ENCODE measurements at regions not wholly inside any gene's neighbourhood (a gene's known extent, or its start where the extent isn't known, plus 50 kb on each side); places are given as distances from the start of the nearest gene placed in this dataset.

- no peak overlapping the region for H3K27ac ChIP-seq
These were observed 313.3 kb downstream of the LMO4 start for GRCh38 chr1:87641996-87642395.

GRCh38 chr1:87642581-87643221 is 314.0 kb downstream of the LMO4 start:
- no peak for TF ChIP-seq CTCF (conservative IDR thresholded peaks at IDR 0.05)
- H3K27ac ChIP-seq, result no peak overlapping the region

More at GRCh38 chr1:87641996-87642395, 313.3 kb downstream of the LMO4 start:
- TF ChIP-seq CTCF (conservative IDR thresholded peaks at IDR 0.05), result no peak

GRCh38 chr1:87644033-87644578 is 315.4 kb downstream of the LMO4 start:
- TF ChIP-seq CTCF (conservative IDR thresholded peaks at IDR 0.05), result no peak
- no peak overlapping the region for H3K27ac ChIP-seq

- TF ChIP-seq CTCF (conservative IDR thresholded peaks at IDR 0.05), result no peak
- no peak overlapping the region for H3K27ac ChIP-seq
These were observed 316.0 kb downstream of the LMO4 start for GRCh38 chr1:87644579-87645190.

- TF ChIP-seq CTCF (conservative IDR thresholded peaks at IDR 0.05), result no peak
- no peak overlapping the region for H3K27ac ChIP-seq
These were observed 318.9 kb downstream of the LMO4 start for GRCh38 chr1:87647430-87648177.

GRCh38 chr1:87648323-87649119 is 319.8 kb downstream of the LMO4 start:
- H3K27ac ChIP-seq, result no peak overlapping the region
- no peak for TF ChIP-seq CTCF (conservative IDR thresholded peaks at IDR 0.05)
